WTC11 (cell line): ENCODE measurements at regions not wholly inside any gene's neighbourhood (a gene's known extent, or its start where the extent isn't known, plus 50 kb on each side); places are given as distances from the start of the nearest gene placed in this dataset.

ENCODE experiments used
- ATF1 ChIP-seq: sonication (generic); formaldehyde crosslinking; IDR thresholded peaks from 2 replicates; pipeline ENCODE4 v1.8.1; 2023; ENCODE audit warnings: mild to moderate bottlenecking, moderate library complexity, missing genetic modification reagents
- ATF2 ChIP-seq: sonication (generic); formaldehyde crosslinking; IDR thresholded peaks from 2 replicates; pipeline ENCODE4 v1.8.1; 2022; ENCODE audit warnings: low read depth, missing genetic modification reagents, borderline replicate concordance
- CDX4 ChIP-seq: fragments of 250-450 bp; sonication (Bioruptor Pico); IDR thresholded peaks from 2 replicates; pipeline ENCODE4 v1.9.0; 2021; ENCODE audit warnings: moderate library complexity, mild to moderate bottlenecking, inconsistent platforms, borderline replicate concordance
- CREB1 ChIP-seq: sonication (generic); formaldehyde crosslinking; IDR thresholded peaks from 2 replicates; pipeline ENCODE4 v1.8.0; 2023; ENCODE audit warnings: mild to moderate bottlenecking, missing genetic modification reagents
- CTCF ChIP-seq: fragments of 200-600 bp; IDR thresholded peaks from 2 replicates; pipeline ENCODE4 v1.8.0; 2022; ENCODE audit warnings: antibody characterized with exemption
- E2F5 ChIP-seq: sonication (generic); formaldehyde crosslinking; IDR thresholded peaks from 2 replicates; pipeline ENCODE4 v1.8.1; 2022; ENCODE audit warnings: mild to moderate bottlenecking, moderate library complexity, missing genetic modification reagents
- FOXJ3 ChIP-seq: sonication (generic); formaldehyde crosslinking; IDR thresholded peaks from 2 replicates; pipeline ENCODE4 v1.9.0; 2021; ENCODE audit warnings: missing genetic modification reagents, mild to moderate bottlenecking, borderline replicate concordance
- FOXP1 ChIP-seq: sonication (generic); formaldehyde crosslinking; IDR thresholded peaks from 2 replicates; pipeline ENCODE4 v1.8.0; 2022; ENCODE audit warnings: missing genetic modification reagents, mild to moderate bottlenecking, moderate library complexity, borderline replicate concordance
- MAX ChIP-seq: sonication (generic); formaldehyde crosslinking; IDR thresholded peaks from 2 replicates; pipeline ENCODE4 v1.8.0; 2022; ENCODE audit warnings: mild to moderate bottlenecking, missing genetic modification reagents
- NFYB ChIP-seq: sonication (generic); formaldehyde crosslinking; conservative IDR thresholded peaks from 2 replicates; pipeline ENCODE4 v1.8.0; 2022; ENCODE audit warnings: low read depth, missing genetic modification reagents
- TCF7 ChIP-seq: sonication (generic); formaldehyde crosslinking; IDR thresholded peaks from 2 replicates; pipeline ENCODE4 v1.8.0; 2022; ENCODE audit warnings: mild to moderate bottlenecking, low read depth, missing genetic modification reagents, moderate library complexity
- ZNF121 ChIP-seq: sonication (generic); formaldehyde crosslinking; IDR thresholded peaks from 2 replicates; pipeline ENCODE4 v1.8.0; 2023; ENCODE audit warnings: missing genetic modification reagents
- ZNF423 ChIP-seq: fragments of 250-450 bp; sonication (Bioruptor Pico); IDR thresholded peaks from 2 replicates; pipeline ENCODE4 v2.1.2; 2022; ENCODE audit warnings: mild to moderate bottlenecking, moderate library complexity

- no peak for TF ChIP-seq NFYB (CRISPR knock-in tag)
- TF ChIP-seq E2F5 = no peak
- no peak for TF ChIP-seq CTCF
- TF ChIP-seq ATF2 (CRISPR knock-in tag) = no peak
- no peak for TF ChIP-seq MAX (CRISPR knock-in tag)
- no peak for TF ChIP-seq CREB1 (CRISPR knock-in tag)
- no peak for TF ChIP-seq ZNF121 (CRISPR knock-in tag)
- TF ChIP-seq CDX4 (CRISPR knock-in tag) = no peak
- TF ChIP-seq TCF7 = no peak
- no peak for TF ChIP-seq ATF1 (CRISPR knock-in tag)
- no peak for TF ChIP-seq FOXJ3
- no peak for TF ChIP-seq ZNF423 (CRISPR knock-in tag)
- no peak for TF ChIP-seq FOXP1
These were observed 178.3 kb downstream of the SNX19 start for GRCh38 chr11:130737866-130738431.
